Stimulated activated naive CD8-positive, alpha-beta T cell treated with anti-CD3 and anti-CD28 coated beads, Interleukin-15, Interleukin-2, amounts not matched to agents 100 ng/mL and 50 ng/mL, for 24 hours (primary cell): ENCODE measurements at regions not wholly inside any gene's neighbourhood (a gene's known extent, or its start where the extent isn't known, plus 50 kb on each side); places are given as distances from the start of the nearest gene placed in this dataset.

Source experiments
- H3K27ac Mint-ChIP-seq: one replicate; pipeline ENCODE4 v1.8.0; 2021; ENCODE audit warnings: mild to moderate bottlenecking, mixed read lengths
- H3K27me3 Mint-ChIP-seq: one replicate; pipeline ENCODE4 v1.8.0; 2021; ENCODE audit warnings: mixed read lengths
- H3K36me3 Mint-ChIP-seq: one replicate; pipeline ENCODE4 v1.8.0; 2021; ENCODE audit warnings: low read depth, mixed read lengths
- H3K4me1 Mint-ChIP-seq: one replicate; pipeline ENCODE4 v1.8.0; 2021; ENCODE audit warnings: low read depth, mixed read lengths
- H3K4me3 Mint-ChIP-seq: one replicate; pipeline ENCODE4 v1.8.0; 2021; ENCODE audit warnings: mild to moderate bottlenecking, mixed read lengths
- H3K9me3 Mint-ChIP-seq: one replicate; pipeline ENCODE4 v1.8.0; 2021; ENCODE audit warnings: mixed read lengths

GRCh38 chr1:187146388-187146787 is 317.6 kb downstream of the PLA2G4A start:
- Mint-ChIP-seq H3K4me1 (no peaks in the 10 kb centered on the region), H3K27me3 (no peaks in the 10 kb centered on the region), H3K27ac (no peak overlapping the region), H3K9me3 (peaks cover 20% of the 10 kb centered on the region), H3K4me3 (no peak overlapping the region), H3K36me3 (peaks cover under 1% of the 10 kb centered on the region)

- H3K4me3 Mint-ChIP-seq: no peak overlapping the region
- H3K36me3 Mint-ChIP-seq: peaks cover 14% of the 10 kb centered on the region
- no peak overlapping the region for H3K27ac Mint-ChIP-seq
- H3K27me3 Mint-ChIP-seq: no peaks in the 10 kb centered on the region
- H3K9me3 Mint-ChIP-seq: peaks cover 36% of the 10 kb centered on the region
- no peaks in the 10 kb centered on the region for H3K4me1 Mint-ChIP-seq
Observed at GRCh38 chr1:187151555-187151954, 322.8 kb downstream of the PLA2G4A start.

GRCh38 chr1:187153047-187153446 is 324.3 kb downstream of the PLA2G4A start:
- peaks cover 14% of the 10 kb centered on the region for H3K36me3 Mint-ChIP-seq
- H3K9me3 Mint-ChIP-seq: peaks cover 34% of the 10 kb centered on the region
- no peak overlapping the region for H3K27ac Mint-ChIP-seq
- no peak overlapping the region for H3K4me3 Mint-ChIP-seq
- H3K27me3 Mint-ChIP-seq: no peaks in the 10 kb centered on the region
- peaks cover 4% of the 10 kb centered on the region for H3K4me1 Mint-ChIP-seq

- H3K9me3 Mint-ChIP-seq: peaks cover 26% of the 10 kb centered on the region
- H3K4me1 Mint-ChIP-seq: peaks cover 4% of the 10 kb centered on the region
- H3K27me3 Mint-ChIP-seq: no peaks in the 10 kb centered on the region
- peaks cover 10% of the 10 kb centered on the region for H3K36me3 Mint-ChIP-seq
- no peak overlapping the region for H3K4me3 Mint-ChIP-seq
- H3K27ac Mint-ChIP-seq: no peak overlapping the region
Observed at GRCh38 chr1:187157115-187157514, 328.4 kb downstream of the PLA2G4A start.

GRCh38 chr1:187157552-187157951 is 328.8 kb downstream of the PLA2G4A start:
- H3K27ac Mint-ChIP-seq: no peak overlapping the region
- peaks cover 24% of the 10 kb centered on the region for H3K9me3 Mint-ChIP-seq
- peaks cover 9% of the 10 kb centered on the region for H3K36me3 Mint-ChIP-seq
- peaks cover 4% of the 10 kb centered on the region for H3K4me1 Mint-ChIP-seq
- no peak overlapping the region for H3K4me3 Mint-ChIP-seq
- no peaks in the 10 kb centered on the region for H3K27me3 Mint-ChIP-seq

- no peak overlapping the region for H3K27ac Mint-ChIP-seq
- no peak overlapping the region for H3K4me3 Mint-ChIP-seq
Observed at GRCh38 chr1:187167555-187167954, 338.8 kb downstream of the PLA2G4A start.

GRCh38 chr1:187168297-187168696 is 339.5 kb downstream of the PLA2G4A start:
- H3K4me3 Mint-ChIP-seq: no peak overlapping the region
- H3K27me3 Mint-ChIP-seq: no peaks in the 10 kb centered on the region
- H3K27ac Mint-ChIP-seq: no peak overlapping the region
- H3K9me3 Mint-ChIP-seq: peaks cover 31% of the 10 kb centered on the region
- H3K36me3 Mint-ChIP-seq: no peaks in the 10 kb centered on the region
- no peaks in the 10 kb centered on the region for H3K4me1 Mint-ChIP-seq

More at GRCh38 chr1:187167555-187167954, 338.8 kb downstream of the PLA2G4A start:
- no peaks in the 10 kb centered on the region for H3K27me3 Mint-ChIP-seq
- no peaks in the 10 kb centered on the region for H3K4me1 Mint-ChIP-seq
- peaks cover 34% of the 10 kb centered on the region for H3K9me3 Mint-ChIP-seq
- H3K36me3 Mint-ChIP-seq: no peaks in the 10 kb centered on the region

- Mint-ChIP-seq H3K4me3 (no peak overlapping the region), H3K9me3 (peaks cover 30% of the 10 kb centered on the region), H3K27me3 (no peaks in the 10 kb centered on the region), H3K36me3 (no peaks in the 10 kb centered on the region), H3K4me1 (no peaks in the 10 kb centered on the region), H3K27ac (no peak overlapping the region)
Observed at GRCh38 chr1:187185389-187185788, 356.6 kb downstream of the PLA2G4A start.

- Mint-ChIP-seq H3K27ac (no peak overlapping the region), H3K4me1 (no peaks in the 10 kb centered on the region), H3K36me3 (peaks cover 9% of the 10 kb centered on the region), H3K4me3 (no peak overlapping the region), H3K27me3 (no peaks in the 10 kb centered on the region), H3K9me3 (peaks cover 17% of the 10 kb centered on the region)
Observed at GRCh38 chr1:187197685-187198084, 368.9 kb downstream of the PLA2G4A start.

GRCh38 chr1:187203257-187203656 is 374.5 kb downstream of the PLA2G4A start:
- Mint-ChIP-seq H3K4me3 (no peak overlapping the region), H3K4me1 (peaks cover 4% of the 10 kb centered on the region), H3K9me3 (peaks cover 8% of the 10 kb centered on the region), H3K27me3 (no peaks in the 10 kb centered on the region), H3K36me3 (no peaks in the 10 kb centered on the region), H3K27ac (no peak overlapping the region)

- no peaks in the 10 kb centered on the region for H3K4me1 Mint-ChIP-seq
- H3K4me3 Mint-ChIP-seq: no peak overlapping the region
- H3K27me3 Mint-ChIP-seq: no peaks in the 10 kb centered on the region
- no peak overlapping the region for H3K27ac Mint-ChIP-seq
- H3K9me3 Mint-ChIP-seq: peaks cover 13% of the 10 kb centered on the region
- no peaks in the 10 kb centered on the region for H3K36me3 Mint-ChIP-seq
Observed at GRCh38 chr1:187212377-187212776, 383.6 kb downstream of the PLA2G4A start.

GRCh38 chr1:187226396-187226795 is 397.6 kb downstream of the PLA2G4A start:
- Mint-ChIP-seq H3K9me3 (no peaks in the 10 kb centered on the region), H3K27me3 (no peaks in the 10 kb centered on the region), H3K27ac (no peak overlapping the region), H3K4me3 (no peak overlapping the region), H3K36me3 (no peaks in the 10 kb centered on the region), H3K4me1 (no peaks in the 10 kb centered on the region)

GRCh38 chr1:187228790-187229189 is 400.0 kb downstream of the PLA2G4A start:
- H3K27me3 Mint-ChIP-seq: no peaks in the 10 kb centered on the region
- no peak overlapping the region for H3K27ac Mint-ChIP-seq
- no peak overlapping the region for H3K4me3 Mint-ChIP-seq
- no peaks in the 10 kb centered on the region for H3K36me3 Mint-ChIP-seq
- H3K9me3 Mint-ChIP-seq: no peaks in the 10 kb centered on the region
- H3K4me1 Mint-ChIP-seq: no peaks in the 10 kb centered on the region

GRCh38 chr1:187229496-187229895 is 400.7 kb downstream of the PLA2G4A start:
- no peaks in the 10 kb centered on the region for H3K36me3 Mint-ChIP-seq
- no peak overlapping the region for H3K27ac Mint-ChIP-seq
- H3K9me3 Mint-ChIP-seq: no peaks in the 10 kb centered on the region
- H3K27me3 Mint-ChIP-seq: no peaks in the 10 kb centered on the region
- H3K4me3 Mint-ChIP-seq: no peak overlapping the region
- no peaks in the 10 kb centered on the region for H3K4me1 Mint-ChIP-seq

GRCh38 chr1:187234706-187235105 is 406.0 kb downstream of the PLA2G4A start:
- H3K27me3 Mint-ChIP-seq: no peaks in the 10 kb centered on the region
- no peaks in the 10 kb centered on the region for H3K36me3 Mint-ChIP-seq
- H3K4me3 Mint-ChIP-seq: no peak overlapping the region
- H3K4me1 Mint-ChIP-seq: no peaks in the 10 kb centered on the region
- no peak overlapping the region for H3K27ac Mint-ChIP-seq
- H3K9me3 Mint-ChIP-seq: no peaks in the 10 kb centered on the region

- Mint-ChIP-seq H3K9me3 (no peaks in the 10 kb centered on the region), H3K4me1 (no peaks in the 10 kb centered on the region), H3K27me3 (no peaks in the 10 kb centered on the region), H3K36me3 (no peaks in the 10 kb centered on the region), H3K4me3 (no peak overlapping the region), H3K27ac (no peak overlapping the region)
Observed at GRCh38 chr1:187236199-187236598, 407.4 kb downstream of the PLA2G4A start.
